ENCODE measurements at regions not wholly inside any gene's neighbourhood (a gene's known extent, or its start where the extent isn't known, plus 50 kb on each side); places are given as distances from the start of the nearest gene placed in this dataset.
"Not testable (repeated sequence)": the region's sequence is repeated elsewhere in the genome, so short reads cannot be mapped to it uniquely, and the experiment has no call there.

DNA sequence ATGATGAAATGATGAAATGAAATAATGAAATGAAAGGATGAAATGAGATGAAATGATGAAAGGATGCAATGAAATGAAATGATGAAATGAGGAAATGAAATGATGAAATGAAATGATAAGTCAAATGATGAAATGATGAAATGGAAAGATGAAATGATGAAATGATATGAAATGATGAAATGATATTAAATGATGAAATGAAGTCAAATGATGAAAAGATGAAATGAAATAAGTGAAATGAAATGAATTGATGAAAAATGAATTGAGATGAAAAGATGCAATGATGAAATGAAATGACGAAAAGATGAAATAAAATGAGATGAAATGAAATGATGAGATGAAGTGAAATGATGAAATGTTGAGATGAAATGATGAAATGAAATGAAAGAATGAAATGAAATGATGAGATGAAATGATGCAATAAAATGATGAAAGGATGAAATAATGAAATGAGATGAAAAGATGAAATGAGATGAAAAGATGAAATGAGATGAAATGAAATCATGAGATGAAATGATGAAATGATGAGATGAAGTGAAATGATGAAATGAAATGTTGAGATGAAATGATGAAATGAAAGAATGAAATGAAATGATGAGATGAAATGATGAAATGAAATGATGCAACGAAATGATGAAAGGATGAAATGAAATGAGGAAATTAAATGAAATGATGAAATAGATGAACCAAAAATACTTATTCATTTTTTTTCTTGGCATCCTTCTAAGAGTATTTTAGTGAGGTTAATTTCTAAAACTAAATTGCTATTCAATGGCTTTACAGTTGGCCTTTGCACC lies 139.8 kb upstream of the ERV3-1 start:
- H3K27me3 ChIP-seq; H3K27ac ChIP-seq; H3K4me3 ChIP-seq; H3K36me3 ChIP-seq; DNase-seq; in situ Hi-C loops (cut with MboI; ENCODE audit: low pct_ligation_motif_present in 1 of 4, low pct_unique_long_range_greater_than_20kb in 1 of 4, low sequenced_read_pairs in 3 of 4); intact Hi-C loops (cut with DNase I; ENCODE audit: low total_unique reads); H3K9me3 ChIP-seq; H3K4me1 ChIP-seq: not testable (repeated sequence)
- WGBS, 2 donors (ENCODE audit: low coverage in 1 of 2), result 80 to 82% methylated on average over 2 of the region's 2 CpGs

DNA sequence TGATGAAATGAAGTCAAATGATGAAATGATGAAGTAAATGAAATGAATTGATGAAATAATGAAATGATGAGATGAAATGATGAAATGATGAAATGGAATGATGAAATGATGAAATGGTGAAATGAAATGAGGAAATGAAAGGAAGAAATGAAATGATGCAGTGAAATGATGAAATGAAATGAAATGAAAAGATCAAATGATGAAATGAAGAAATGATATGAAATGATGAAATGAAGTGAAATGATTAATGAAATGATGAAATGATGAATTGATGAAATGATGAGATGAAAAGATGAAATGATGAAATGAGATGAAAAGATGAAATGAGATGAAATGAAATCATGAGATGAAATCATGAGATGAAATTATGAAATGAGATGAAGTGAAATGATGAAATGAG lies 139.2 kb upstream of the ERV3-1 start:
- in situ Hi-C loops (cut with MboI; ENCODE audit: low pct_ligation_motif_present in 1 of 4, low pct_unique_long_range_greater_than_20kb in 1 of 4, low sequenced_read_pairs in 3 of 4); H3K36me3 ChIP-seq; H3K4me1 ChIP-seq; H3K27ac ChIP-seq; H3K4me3 ChIP-seq; DNase-seq; intact Hi-C loops (cut with DNase I; ENCODE audit: low total_unique reads); H3K9me3 ChIP-seq; H3K27me3 ChIP-seq: not testable (repeated sequence)

DNA sequence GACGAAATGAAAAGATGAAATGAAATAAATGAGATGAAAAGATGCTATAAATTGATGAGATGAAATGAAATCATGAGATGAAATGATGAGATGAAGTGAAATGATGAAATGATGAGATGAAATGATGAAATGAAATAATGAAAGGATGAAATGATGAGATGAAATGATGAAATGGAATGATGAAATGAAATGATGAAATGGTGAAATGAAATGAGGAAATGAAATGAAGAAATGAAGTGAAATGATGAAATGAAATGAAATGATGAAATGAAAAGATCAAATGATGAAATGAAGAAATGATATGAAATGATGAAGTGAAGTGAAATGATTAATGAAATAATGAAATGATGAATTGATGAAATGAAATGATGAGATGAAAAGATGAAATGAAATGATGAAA lies 138.5 kb upstream of the ERV3-1 start:
- in situ Hi-C loops (cut with MboI; ENCODE audit: low pct_ligation_motif_present in 1 of 4, low pct_unique_long_range_greater_than_20kb in 1 of 4, low sequenced_read_pairs in 3 of 4); H3K9me3 ChIP-seq; H3K27ac ChIP-seq; H3K4me3 ChIP-seq; H3K4me1 ChIP-seq; DNase-seq; H3K27me3 ChIP-seq; H3K36me3 ChIP-seq; intact Hi-C loops (cut with DNase I; ENCODE audit: low total_unique reads): not testable (repeated sequence)
- WGBS, 2 donors (ENCODE audit: low coverage in 1 of 2), result 0 to 67% methylated on average over 1 of the region's 1 CpG

DNA sequence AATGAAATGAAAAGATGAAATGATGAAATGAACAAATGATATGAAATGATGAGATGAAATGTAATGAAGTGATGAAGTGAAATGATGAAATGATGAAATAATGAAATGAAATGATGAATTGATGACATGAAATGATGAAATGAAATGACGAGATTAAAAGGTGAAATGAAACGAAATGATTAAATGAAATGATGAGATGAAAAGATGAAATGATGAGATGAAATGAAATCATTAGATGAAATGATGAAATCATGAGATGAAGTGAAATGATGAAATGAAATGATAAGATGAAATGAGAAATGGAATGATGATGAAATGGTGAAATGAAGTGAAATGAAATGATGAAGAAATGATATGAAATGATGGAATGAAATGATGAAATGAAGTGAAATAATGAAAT lies 138.1 kb upstream of the ERV3-1 start:
- H3K36me3 ChIP-seq; H3K9me3 ChIP-seq; intact Hi-C loops (cut with DNase I; ENCODE audit: low total_unique reads); H3K4me3 ChIP-seq; H3K4me1 ChIP-seq; DNase-seq; H3K27me3 ChIP-seq; H3K27ac ChIP-seq; in situ Hi-C loops (cut with MboI; ENCODE audit: low pct_ligation_motif_present in 1 of 4, low pct_unique_long_range_greater_than_20kb in 1 of 4, low sequenced_read_pairs in 3 of 4): not testable (repeated sequence)
- WGBS, 2 donors (ENCODE audit: low coverage in 1 of 2), result 93 to 94% methylated on average over 2 of the region's 2 CpGs

DNA sequence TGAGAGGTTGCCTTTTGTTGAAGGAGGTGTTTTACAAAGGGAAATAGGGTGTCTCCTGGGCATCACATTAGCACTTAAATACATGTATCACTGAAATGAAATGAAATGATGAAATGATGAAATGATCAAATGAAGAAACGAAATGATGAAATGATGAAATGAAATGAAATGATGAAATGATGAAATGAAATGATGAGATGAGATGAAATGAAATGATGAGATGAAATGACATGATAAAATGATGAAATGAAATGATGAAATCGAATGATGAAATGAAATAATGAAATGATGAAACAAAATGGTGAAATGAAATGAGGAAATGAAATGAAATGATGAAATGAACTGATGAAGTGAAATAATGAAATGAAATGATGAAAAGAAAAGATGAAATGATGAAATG lies 137.6 kb upstream of the ERV3-1 start:
- H3K27me3 ChIP-seq; H3K36me3 ChIP-seq; H3K27ac ChIP-seq; H3K4me1 ChIP-seq; H3K4me3 ChIP-seq; H3K9me3 ChIP-seq; in situ Hi-C loops (cut with MboI; ENCODE audit: low pct_ligation_motif_present in 1 of 4, low pct_unique_long_range_greater_than_20kb in 1 of 4, low sequenced_read_pairs in 3 of 4); DNase-seq; intact Hi-C loops (cut with DNase I; ENCODE audit: low total_unique reads): not testable (repeated sequence)
- WGBS, 2 donors (ENCODE audit: low coverage in 1 of 2), result 47 to 83% methylated on average over 1 to 2 of the region's 2 CpGs

DNA sequence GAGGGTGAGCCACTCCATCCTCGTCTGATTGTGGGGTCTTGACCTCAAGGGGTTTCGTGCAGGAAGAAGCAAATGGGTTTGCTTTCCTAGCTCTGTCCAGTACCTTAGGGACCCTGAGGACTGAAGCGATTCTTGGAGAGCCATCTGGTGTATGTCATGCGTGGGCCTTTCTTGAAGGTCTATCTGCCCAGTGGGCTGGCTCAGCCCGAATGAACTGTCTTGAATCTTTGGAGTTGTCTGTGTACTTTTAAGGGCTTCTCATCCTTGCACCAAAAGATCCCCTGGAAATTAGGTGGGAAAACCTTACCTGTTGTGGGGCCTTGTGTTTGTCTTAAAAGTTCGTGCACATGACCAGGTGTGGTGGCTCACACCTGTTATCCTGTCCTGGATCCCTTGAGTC lies 135.4 kb upstream of the ERV3-1 start:
- in situ Hi-C loops (cut with MboI; ENCODE audit: low pct_ligation_motif_present in 1 of 4, low pct_unique_long_range_greater_than_20kb in 1 of 4, low sequenced_read_pairs in 3 of 4); DNase-seq; H3K36me3 ChIP-seq; intact Hi-C loops (cut with DNase I; ENCODE audit: low total_unique reads); H3K4me3 ChIP-seq; H3K9me3 ChIP-seq; H3K27me3 ChIP-seq; H3K4me1 ChIP-seq; H3K27ac ChIP-seq: not testable (repeated sequence)
- 43% methylated on average over 2 of the region's 6 CpGs; no CpG with 5 or more reads in 1 of the 2 donors for WGBS, 2 donors (ENCODE audit: low coverage in 1 of 2)

DNA sequence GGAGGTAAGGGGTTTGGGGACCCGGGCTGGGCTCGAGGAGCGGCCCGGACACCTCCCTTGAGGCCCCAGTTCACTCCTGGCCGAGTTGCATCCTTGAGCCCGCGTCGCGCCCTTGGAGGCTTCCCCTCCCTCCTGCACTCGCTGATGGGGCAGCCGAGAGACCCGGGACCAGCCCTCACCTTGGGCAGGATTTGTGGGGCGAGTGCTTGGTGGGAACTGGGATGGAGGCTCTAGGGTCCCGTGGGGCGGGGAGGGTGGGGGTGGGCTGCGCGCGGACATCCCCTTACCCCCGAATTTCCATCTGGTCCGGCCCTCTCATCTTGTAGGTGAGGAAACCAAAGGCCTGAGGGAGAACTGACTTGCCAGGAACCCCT lies 134.9 kb upstream of the ERV3-1 start:
- intact Hi-C loops (cut with DNase I; ENCODE audit: low total_unique reads), result not testable (repeated sequence)
- 8% methylated on average over 5 of the region's 20 CpGs; no CpG with 5 or more reads in 1 of the 2 donors for WGBS, 2 donors (ENCODE audit: low coverage in 1 of 2)
- peak; percentile 6 for DNase-seq

DNA sequence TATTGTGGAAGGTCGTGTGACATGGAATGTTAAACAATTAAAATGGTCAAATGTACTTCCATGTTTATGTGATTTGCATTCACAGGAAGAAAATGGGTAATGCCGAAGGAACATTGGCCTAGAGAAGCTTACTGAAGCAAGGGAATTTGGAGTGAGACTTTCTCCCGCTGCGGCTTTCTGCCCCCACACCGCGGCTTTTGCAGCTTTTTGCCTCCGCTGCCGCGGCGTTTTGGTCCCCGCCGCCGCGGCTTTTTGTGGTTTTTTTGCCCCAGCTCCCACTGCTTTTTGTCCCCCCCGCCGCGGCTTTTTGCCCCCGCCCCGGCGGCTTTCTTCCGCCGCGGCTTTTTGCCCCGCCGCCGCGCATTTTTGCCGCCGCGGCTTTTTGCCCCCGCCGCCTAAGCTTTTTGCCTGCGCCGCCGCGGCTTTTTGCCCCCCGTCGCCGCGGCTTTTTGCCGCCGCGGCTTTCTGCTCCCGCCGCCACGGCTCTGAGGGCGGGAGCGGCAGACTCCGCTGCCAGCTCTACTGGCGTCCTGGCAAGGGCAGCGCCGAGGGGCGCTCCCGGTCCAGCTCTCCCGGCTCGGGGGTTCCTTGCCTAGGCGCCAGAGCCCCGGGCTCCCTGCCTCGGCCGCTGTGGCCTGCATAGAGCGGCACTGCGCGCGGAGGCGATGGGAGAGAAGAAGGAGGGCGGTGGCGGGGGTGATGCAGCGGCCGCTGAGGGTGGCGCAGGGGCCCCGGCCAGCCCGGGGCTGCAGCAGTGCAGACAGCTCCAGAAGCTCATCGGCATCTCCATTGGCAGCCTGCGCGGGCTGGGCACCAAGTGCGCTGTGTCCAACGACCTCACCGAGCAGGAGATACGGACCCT lies 134.3 kb upstream of the ERV3-1 start:
- H3K4me3 ChIP-seq, result peak overlapping the region in 1 of 4 donors; percentile 35
- H3K27me3 ChIP-seq; H3K4me1 ChIP-seq; H3K9me3 ChIP-seq; DNase-seq; H3K27ac ChIP-seq; H3K36me3 ChIP-seq; in situ Hi-C loops (cut with MboI; ENCODE audit: low pct_ligation_motif_present in 1 of 4, low pct_unique_long_range_greater_than_20kb in 1 of 4, low sequenced_read_pairs in 3 of 4); intact Hi-C loops (cut with DNase I; ENCODE audit: low total_unique reads): not testable (repeated sequence)
- WGBS, 2 donors (ENCODE audit: low coverage in 1 of 2), result no CpG with 5 or more reads among the region's 79 CpGs

More for the DNA sequence above, 134.9 kb upstream of the ERV3-1 start:
- H3K4me3 ChIP-seq; H3K27ac ChIP-seq; H3K4me1 ChIP-seq; H3K36me3 ChIP-seq; H3K9me3 ChIP-seq; in situ Hi-C loops (cut with MboI; ENCODE audit: low pct_ligation_motif_present in 1 of 4, low pct_unique_long_range_greater_than_20kb in 1 of 4, low sequenced_read_pairs in 3 of 4); H3K27me3 ChIP-seq: not testable (repeated sequence)

DNA sequence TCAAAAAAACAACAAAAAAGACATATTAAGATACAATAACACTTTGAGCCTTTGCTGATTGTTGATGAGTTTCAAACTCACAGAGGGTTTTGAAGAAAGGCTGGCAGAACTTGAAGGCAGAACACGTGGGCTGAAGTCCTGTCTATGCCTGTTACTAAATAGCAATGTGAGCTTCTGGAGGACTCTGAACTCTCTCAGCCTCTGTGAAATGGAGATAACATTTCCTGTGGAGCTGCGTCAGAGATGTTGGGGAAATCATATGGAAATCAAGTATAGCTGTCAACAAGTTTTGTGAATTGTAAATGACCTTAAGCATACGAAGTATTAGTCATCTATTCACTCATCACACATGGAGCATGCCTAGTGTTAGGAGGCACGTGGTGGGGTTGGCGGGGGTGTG lies 130.4 kb upstream of the ERV3-1 start:
- in situ Hi-C loops (cut with MboI; ENCODE audit: low pct_ligation_motif_present in 1 of 4, low pct_unique_long_range_greater_than_20kb in 1 of 4, low sequenced_read_pairs in 3 of 4); H3K4me3 ChIP-seq: not testable (repeated sequence)
- WGBS, 2 donors (ENCODE audit: low coverage in 1 of 2), result no CpG with 5 or more reads among the region's 5 CpGs

DNA sequence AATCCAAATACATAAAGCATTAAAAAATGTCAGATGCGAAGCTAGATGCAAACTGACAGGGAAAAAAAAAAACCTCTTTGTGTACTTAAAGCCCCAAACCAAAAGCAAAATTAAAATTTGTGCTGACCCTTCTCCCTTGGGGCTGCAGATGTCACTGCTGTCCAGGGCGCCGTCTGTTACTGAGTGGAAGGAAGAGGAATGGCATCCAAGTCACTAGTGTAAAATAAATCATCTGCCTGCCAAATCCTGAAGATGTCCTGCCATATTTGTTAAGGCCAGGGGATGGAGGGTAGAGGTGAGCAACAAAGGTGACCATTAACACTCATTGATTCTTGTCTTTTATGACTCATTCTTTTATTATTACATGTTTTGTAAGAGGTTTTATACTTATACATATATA lies 126.6 kb upstream of the ERV3-1 start:
- H3K36me3 ChIP-seq; DNase-seq; H3K4me1 ChIP-seq; H3K9me3 ChIP-seq; H3K27ac ChIP-seq; intact Hi-C loops (cut with DNase I; ENCODE audit: low total_unique reads); H3K27me3 ChIP-seq; in situ Hi-C loops (cut with MboI; ENCODE audit: low pct_ligation_motif_present in 1 of 4, low pct_unique_long_range_greater_than_20kb in 1 of 4, low sequenced_read_pairs in 3 of 4); H3K4me3 ChIP-seq: not testable (repeated sequence)
- no CpG with 5 or more reads among the region's 3 CpGs for WGBS, 2 donors (ENCODE audit: low coverage in 1 of 2)

More for the DNA sequence above, 130.4 kb upstream of the ERV3-1 start:
- H3K36me3 ChIP-seq; DNase-seq; H3K27me3 ChIP-seq; H3K9me3 ChIP-seq; H3K27ac ChIP-seq; intact Hi-C loops (cut with DNase I; ENCODE audit: low total_unique reads); H3K4me1 ChIP-seq: not testable (repeated sequence)

DNA sequence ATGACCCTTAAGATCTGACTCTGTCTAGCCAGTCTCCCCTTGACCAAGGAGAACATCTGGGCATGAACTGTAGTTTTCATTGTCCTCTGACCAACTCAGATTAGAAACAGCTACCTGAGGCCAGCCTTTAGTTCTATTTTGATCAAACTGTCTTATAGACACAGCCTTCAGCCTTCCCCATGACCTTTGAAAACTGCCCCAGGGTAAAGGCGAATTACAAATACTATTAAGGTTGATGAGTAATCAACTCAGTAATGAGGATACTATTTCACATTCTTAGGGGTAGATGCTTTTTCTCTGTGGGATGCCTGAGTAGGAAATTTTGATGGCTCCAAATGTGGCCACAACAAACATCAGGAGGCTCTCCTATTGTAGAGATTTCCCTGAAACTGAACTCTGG lies 125.8 kb upstream of the ERV3-1 start:
- H3K27ac ChIP-seq; H3K4me3 ChIP-seq; intact Hi-C loops (cut with DNase I; ENCODE audit: low total_unique reads); H3K9me3 ChIP-seq; H3K4me1 ChIP-seq; DNase-seq; H3K27me3 ChIP-seq; H3K36me3 ChIP-seq; in situ Hi-C loops (cut with MboI; ENCODE audit: low pct_ligation_motif_present in 1 of 4, low pct_unique_long_range_greater_than_20kb in 1 of 4, low sequenced_read_pairs in 3 of 4): not testable (repeated sequence)
- no CpG with 5 or more reads among the region's 1 CpG for WGBS, 2 donors (ENCODE audit: low coverage in 1 of 2)

All from transverse colon (tissue), 4 donors.